ENCODE measurements at regions not wholly inside any gene's neighbourhood (a gene's known extent, or its start where the extent isn't known, plus 50 kb on each side); places are given as distances from the start of the nearest gene placed in this dataset.
A peak's percentile ranks its signal among the peaks of the same experiment; 100 is the strongest.

GRCh38 chr5:54366707-54367106 is 56.3 kb upstream of the ARL15 start:
- DNase-seq, result no peak

GRCh38 chr5:54363669-54364068 is 53.3 kb upstream of the ARL15 start:
- DNase-seq, result no peak

- no peak for DNase-seq
Observed at GRCh38 chr5:54362992-54363625, 52.7 kb upstream of the ARL15 start.

GRCh38 chr5:54362434-54362833 is 52.1 kb upstream of the ARL15 start:
- DNase-seq, result no peak

DNA sequence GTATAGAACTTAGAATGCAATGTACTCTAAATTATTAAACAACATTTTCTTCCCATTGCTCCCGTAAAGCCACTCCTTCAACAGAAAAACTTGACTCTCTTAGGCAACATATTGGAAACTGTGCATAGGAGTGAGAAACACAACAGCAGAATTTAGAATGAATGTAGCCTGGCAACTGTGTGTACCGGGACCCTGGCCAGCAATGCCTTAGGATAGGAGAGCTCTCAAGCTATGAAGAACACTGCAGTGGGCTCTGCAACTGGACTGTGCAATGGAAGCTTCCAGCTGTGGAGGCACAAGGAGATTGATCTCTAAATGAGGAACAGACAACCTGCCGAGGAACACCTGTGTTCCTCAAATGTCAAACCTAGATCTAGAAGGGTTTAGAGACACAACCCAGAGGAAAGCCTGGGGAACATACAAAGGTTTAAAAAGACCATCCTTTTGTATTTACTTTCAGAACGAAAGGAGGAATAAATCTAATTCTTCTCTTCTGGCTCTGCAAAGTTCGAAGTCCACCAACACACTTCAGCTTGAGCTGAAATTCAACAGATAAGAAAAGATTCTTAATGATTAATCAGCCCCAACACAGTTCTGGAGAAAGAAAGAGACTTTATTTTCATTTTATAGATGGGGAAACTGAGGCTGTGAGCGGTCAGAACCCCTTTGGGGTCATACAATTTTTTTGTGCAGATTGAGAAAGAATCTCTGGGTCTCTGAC is 51.5 kb upstream of the ARL15 start:
- DNase-seq, result peak; percentile 56

DNA sequence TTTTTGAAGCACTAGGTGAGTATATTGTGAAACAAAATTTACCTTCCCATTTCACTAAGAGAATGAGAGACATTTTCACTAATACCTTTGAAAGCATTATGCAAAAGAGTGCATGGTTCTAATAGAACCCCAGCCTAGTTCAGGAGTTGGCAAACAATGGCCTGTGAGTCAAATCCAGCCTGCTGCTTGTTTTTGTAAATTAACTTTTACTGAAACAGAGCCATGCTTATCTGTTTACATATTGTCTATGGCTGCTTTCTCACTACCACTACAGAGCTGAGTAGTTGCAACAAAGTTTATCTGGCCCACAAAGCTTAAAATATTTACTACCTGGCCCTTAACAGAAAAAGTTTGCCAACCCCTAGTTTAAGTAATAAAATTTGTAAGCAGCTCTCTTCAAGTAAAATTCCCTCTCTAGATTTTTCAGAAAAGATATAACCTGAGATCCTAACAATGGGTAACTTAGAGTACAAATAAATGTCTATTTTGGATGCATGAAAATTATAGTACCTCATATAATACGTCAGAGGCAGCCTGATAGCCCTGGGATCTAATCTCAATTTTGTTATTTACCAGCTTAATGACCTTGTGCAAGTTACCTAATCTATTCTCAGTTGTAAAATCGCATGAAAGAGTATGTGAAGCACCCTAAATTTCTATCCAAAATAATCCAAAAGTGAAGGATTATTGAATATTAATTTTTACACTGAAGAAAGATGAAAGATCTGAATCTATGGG is 50.7 kb upstream of the ARL15 start:
- no peak for DNase-seq

All from hindlimb muscle (tissue), 1 donor.